IMR-90 (cell line): ENCODE measurements at regions not wholly inside any gene's neighbourhood (a gene's known extent, or its start where the extent isn't known, plus 50 kb on each side); places are given as distances from the start of the nearest gene placed in this dataset.

ENCODE experiments used
- ATAC-seq: fragments of 200-7000 bp; cut with Tn5 transposase; 2 replicates; pipeline ENCODE4 v1.9.1; 2020; ENCODE audit warnings: low read depth, mild to moderate bottlenecking, moderate library complexity
- BruUV-seq: library from RNA; stranded (reverse); fragments of 400-500 nt; replicated peaks from 2 replicates; lab custom pipeline; 2021; lab: Mats Ljungman, UMichigan
- CTCF ChIA-PET: fragments of 300-600 bp; formaldehyde crosslinking; extraction: SDS; loops from one replicate; lab custom pipeline; 2021; ENCODE audit warnings: antibody characterized with exemption; lab: Yijun Ruan, JAX
- POLR2A ChIA-PET: fragments of 300-600 bp; sonication (Branson Sonifier 250); formaldehyde crosslinking; loops from one replicate; lab custom pipeline; 2022; ENCODE audit warnings: antibody characterized with exemption; ENCODE audit not compliant: unreplicated experiment; lab: Charles Lee
- DNase-seq: peaks from one replicate; pipeline ENCODE4 v3.0.0; 2013
- H2AFZ ChIP-seq: replicated peaks from 2 replicates; pipeline ENCODE3; 2013; ENCODE audit warnings: low read length, mild to moderate bottlenecking; ENCODE audit not compliant: poor library complexity
- H2AK5ac ChIP-seq: 2 replicates; pipeline ENCODE4 v1.6.1; 2013; ENCODE audit warnings: low read depth, low read length, inconsistent platforms
- H2AK9ac ChIP-seq: replicated peaks from 2 replicates; pipeline ENCODE3; 2013; ENCODE audit warnings: mild to moderate bottlenecking, low read depth, low read length, moderate library complexity; ENCODE audit not compliant: poor library complexity
- H2BK120ac ChIP-seq: 2 replicates; pipeline ENCODE4 v1.6.1; 2013; ENCODE audit warnings: low read depth, low read length, inconsistent platforms
- H2BK15ac ChIP-seq: 3 replicates; pipeline ENCODE4 v1.6.1; 2013; ENCODE audit warnings: low read depth, low read length, inconsistent platforms
- H2BK20ac ChIP-seq: 2 replicates; pipeline ENCODE4 v1.6.1; 2013; ENCODE audit warnings: low read depth, mild to moderate bottlenecking, inconsistent platforms, low read length, moderate library complexity
- H2BK5ac ChIP-seq: 2 replicates; pipeline ENCODE4 v1.6.1; 2013; ENCODE audit warnings: mild to moderate bottlenecking, low read depth, low read length, inconsistent platforms; ENCODE audit not compliant: poor library complexity, severe bottlenecking
- H3K14ac ChIP-seq: replicated peaks from 2 replicates; pipeline ENCODE4 v1.6.1; 2013; ENCODE audit warnings: low read depth, low read length, inconsistent platforms
- H3K18ac ChIP-seq: 2 replicates; pipeline ENCODE4 v1.6.1; 2013; ENCODE audit warnings: low read depth, low read length, control low read depth
- H3K23ac ChIP-seq: 2 replicates; pipeline ENCODE4 v1.6.1; 2013; ENCODE audit warnings: low read depth, low read length, inconsistent platforms
- H3K27ac ChIP-seq: 2 replicates; pipeline ENCODE4 v1.5.1; 2013; ENCODE audit warnings: mild to moderate bottlenecking, control low read depth, low read length; ENCODE audit not compliant: insufficient read depth
- H3K27me3 ChIP-seq: 2 replicates; pipeline ENCODE4 v1.6.1; 2013; ENCODE audit warnings: low read length; ENCODE audit not compliant: control insufficient read depth, insufficient read depth
- H3K36me3 ChIP-seq: 2 replicates; pipeline ENCODE4 v1.6.1; 2013; ENCODE audit warnings: low read length, mixed read lengths; ENCODE audit not compliant: control insufficient read depth, insufficient read depth
- H3K4ac ChIP-seq: 2 replicates; pipeline ENCODE4 v1.6.1; 2013; ENCODE audit warnings: low read depth, low read length, inconsistent platforms
- H3K4me1 ChIP-seq: 2 replicates; pipeline ENCODE4 v1.6.1; 2013; ENCODE audit warnings: low read length, mixed read lengths; ENCODE audit not compliant: control insufficient read depth, insufficient read depth
- H3K4me2 ChIP-seq: 2 replicates; pipeline ENCODE4 v1.6.1; 2013; ENCODE audit warnings: low read depth, mild to moderate bottlenecking, control low read depth, low read length, moderate library complexity
- H3K4me3 ChIP-seq: 2 replicates; pipeline ENCODE4 v1.5.1; 2013; ENCODE audit warnings: low read depth, mild to moderate bottlenecking, control low read depth, low read length, moderate library complexity; ENCODE audit not compliant: insufficient read depth
- H3K56ac ChIP-seq: 2 replicates; pipeline ENCODE4 v1.6.1; 2013; ENCODE audit warnings: low read length, inconsistent platforms; ENCODE audit not compliant: insufficient read depth; ENCODE audit errors: extremely low read depth
- H3K79me1 ChIP-seq, 2 experiments: 2 replicates each; pipeline ENCODE4 v1.6.1; 2013; ENCODE audit warnings: low read length in 2 of 2, inconsistent platforms in 1 of 2, low read depth in 1 of 2
- H3K9ac ChIP-seq: 2 replicates; pipeline ENCODE4 v1.6.1; 2013; ENCODE audit warnings: low read depth, low read length, control low read depth
- H3K9me1 ChIP-seq: 2 replicates; pipeline ENCODE4 v1.6.1; 2013; ENCODE audit warnings: low read length, inconsistent platforms; ENCODE audit not compliant: insufficient read depth
- H3K9me3 ChIP-seq: 2 replicates; pipeline ENCODE4 v1.6.1; 2013; ENCODE audit warnings: low read length; ENCODE audit not compliant: control insufficient read depth, insufficient read depth
- H4K20me1 ChIP-seq: 2 replicates; pipeline ENCODE4 v1.6.1; 2013; ENCODE audit warnings: low read length, inconsistent platforms; ENCODE audit not compliant: insufficient read depth
- H4K5ac ChIP-seq: 2 replicates; pipeline ENCODE4 v1.6.1; 2013; ENCODE audit warnings: mild to moderate bottlenecking, low read depth, low read length, control low read depth
- H4K8ac ChIP-seq, 2 experiments: 2 replicates each; pipeline ENCODE4 v1.6.1; 2013; ENCODE audit warnings: low read depth in 2 of 2, low read length in 2 of 2, control low read depth in 1 of 2, inconsistent platforms in 1 of 2
- H4K91ac ChIP-seq: 2 replicates; pipeline ENCODE4 v1.6.1; 2013; ENCODE audit warnings: low read depth, low read length, inconsistent platforms; ENCODE audit not compliant: insufficient read depth
- CHD1 ChIP-seq: IDR thresholded peaks from 2 replicates; pipeline ENCODE4 v1.6.1; 2012; ENCODE audit warnings: low read depth, low read length, improper control_type of control experiment
- MAFK ChIP-seq: IDR thresholded peaks from 2 replicates; pipeline ENCODE4 v1.6.1; 2012; ENCODE audit warnings: low read depth, low read length, improper control_type of control experiment
- NFE2L2 ChIP-seq: fragments of 150-350 bp; IDR thresholded peaks from 2 replicates; pipeline ENCODE4 v1.6.1; 2016; ENCODE audit warnings: low read depth, mild to moderate bottlenecking, low read length
- WGBS, 2 experiments: methylation state at CpG; one replicate each; pipeline versions ENCODE4 v1.1.5 to v1.1.7; 2013; ENCODE audit warnings: missing lambda C conversion rate in 2 of 2; ENCODE audit not compliant: insufficient read length in 1 of 2; ENCODE audit errors: extremely low coverage in 2 of 2; 5-methylcytosine and 5-hydroxymethylcytosine counted together
- dilution Hi-C: fragments of 300-500 bp; cut with HindIII; formaldehyde crosslinking; loops from one replicate; pipeline ENCODE4 v1.14.3; 2018; ENCODE audit warnings: low sequenced_read_pairs; ENCODE audit not compliant: unreplicated experiment
- in situ Hi-C: fragments of 300-500 bp; cut with MboI; formaldehyde crosslinking; loops from 3 replicates; pipeline ENCODE4 v1.14.3; 2019; ENCODE audit warnings: low sequenced_read_pairs, inconsistent platforms, mixed read lengths
- intact Hi-C: fragments of 100-400 bp; cut with micrococcal nuclease; formaldehyde crosslinking; loops from 2 replicates; pipeline ENCODE4 v1.10.0; 2022

GRCh38 chr1:95627244-95627643 lies 393.2 kb downstream of the RWDD3 start:
- 78% methylated on average over 5 of the region's 6 CpGs; no CpG with 5 or more reads in 1 of the 2 experiments for WGBS, 2 experiments
- in situ Hi-C loops: no loop called here
- no peak for ATAC-seq

More at GRCh38 chr1:95627244-95627643, 393.2 kb downstream of the RWDD3 start:
- intact Hi-C loops (no loop called here), dilution Hi-C loops (no loop called here)
- Histone ChIP-seq H2AK9ac (no peak overlapping the region), H3K4ac (no peak overlapping the region), H3K27me3 (no peaks in the 10 kb centered on the region), H2BK120ac (no peak overlapping the region), H2AK5ac (no peak overlapping the region), H3K36me3 (no peaks in the 10 kb centered on the region), H4K8ac (no peak overlapping the region), H3K4me3 (no peak overlapping the region), H4K20me1 (no peaks in the 10 kb centered on the region), H3K56ac (no peak overlapping the region), H3K4me1 (no peaks in the 10 kb centered on the region), H3K9ac (no peak overlapping the region), H3K14ac (no peak overlapping the region), H4K5ac (no peak overlapping the region), H3K9me3 (no peaks in the 10 kb centered on the region), H3K27ac (no peak overlapping the region), H3K23ac (no peak overlapping the region), H2BK5ac (no peak overlapping the region), H4K91ac (no peak overlapping the region), H3K9me1 (no peaks in the 10 kb centered on the region), H3K18ac (no peak overlapping the region), H3K4me2 (no peak overlapping the region), H2BK20ac (no peak overlapping the region), H3K79me1 (no peaks in the 10 kb centered on the region), H2BK15ac (no peak overlapping the region), H2AFZ (no peak overlapping the region)
- ChIA-PET POLR2A (no interaction called here), CTCF (no interaction called here)
- DNase-seq: no peak
- no TSS peak for BruUV-seq
- no peak for TF ChIP-seq CHD1
- TF ChIP-seq MAFK: no peak
- TF ChIP-seq NFE2L2: no peak
